ENCODE measurements at regions not wholly inside any gene's neighbourhood (a gene's known extent, or its start where the extent isn't known, plus 50 kb on each side); places are given as distances from the start of the nearest gene placed in this dataset.

GRCh38 chr20:4084096-4084495 lies 64.5 kb upstream of the SMOX start:
- POLR2A ChIA-PET: no interaction called here
- H3K4me3 ChIP-seq (ENCODE audit: low read depth, low read length): no peak overlapping the region
- no peaks in the 10 kb centered on the region for H3K9me3 ChIP-seq (ENCODE audit: control insufficient read depth, insufficient read depth, low read depth, low read length)

DNA sequence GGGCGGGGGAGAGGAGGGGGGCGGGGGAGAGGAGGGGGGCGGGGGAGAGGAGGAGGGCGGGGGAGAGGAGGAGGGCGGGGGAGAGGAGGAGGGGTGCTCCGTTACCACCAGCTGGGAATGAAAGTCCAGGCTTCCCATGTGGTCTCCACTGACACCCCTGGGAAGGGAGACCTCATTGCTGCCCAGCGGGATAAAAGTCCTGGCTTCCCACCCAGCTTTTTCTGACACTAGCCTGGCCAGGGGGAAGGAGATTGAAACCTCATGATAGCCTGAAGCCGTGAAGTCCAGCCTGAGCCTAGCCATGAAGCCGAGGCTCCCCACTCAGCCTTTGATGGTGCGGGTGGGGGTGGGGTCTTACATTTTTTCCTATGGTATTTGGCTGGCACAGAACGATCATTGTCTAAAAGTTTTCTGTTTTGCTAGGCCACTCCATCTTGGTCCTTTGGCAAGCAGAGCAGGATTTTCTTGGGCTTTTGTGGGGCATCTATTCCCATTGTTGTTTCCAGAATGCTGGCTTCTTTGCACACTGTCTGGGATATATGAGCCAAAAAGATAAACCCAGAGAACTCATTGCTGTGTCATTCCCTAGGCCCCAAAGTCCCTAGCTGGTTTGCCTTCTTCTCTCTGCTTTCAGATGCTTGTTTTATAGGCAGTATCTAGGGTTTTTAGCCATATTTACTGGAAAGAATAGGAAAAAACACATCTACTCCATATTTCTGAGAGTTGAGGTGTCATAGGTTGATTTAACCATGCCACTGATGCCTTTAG lies 65.3 kb upstream of the SMOX start:
- H3K4me3 ChIP-seq (ENCODE audit: low read depth, low read length): no peak overlapping the region
- ChIA-PET POLR2A (interaction anchor here (0.6 kb wide), 1 partner anchor 541 kb away, joined by 4 read pairs; no protein-coding TSS in a partner anchor), CTCF (interaction anchor here (0.5 to 4.3 kb wide), 13 partner anchors 9 to 798 kb away, joined by 3 to 65 read pairs (median 4); partner anchors contain the start of gene RNF24)
- H3K4me1 ChIP-seq (ENCODE audit: control insufficient read depth, insufficient read depth, low read length): peaks cover 4% of the 10 kb centered on the region; the same call in 1 of the 2 replicates
- H3K36me3 ChIP-seq (ENCODE audit: control insufficient read depth in 2 of 2, insufficient read depth in 1 of 2, low read length in 2 of 2): no peaks in the 10 kb centered on the region
- no peak overlapping the region for H3K27ac ChIP-seq (ENCODE audit: extremely low read depth, low read depth, low read length)
- no peaks in the 10 kb centered on the region for H3K9me3 ChIP-seq (ENCODE audit: control insufficient read depth, insufficient read depth, low read depth, low read length)
- no peak for TF ChIP-seq ZNF146 (tag by site-specific recombination; IDR thresholded peaks at IDR 0.05)
- TF ChIP-seq GFI1B (tag by site-specific recombination; IDR thresholded peaks at IDR 0.05): no peak
- TF ChIP-seq, protein P1, sequence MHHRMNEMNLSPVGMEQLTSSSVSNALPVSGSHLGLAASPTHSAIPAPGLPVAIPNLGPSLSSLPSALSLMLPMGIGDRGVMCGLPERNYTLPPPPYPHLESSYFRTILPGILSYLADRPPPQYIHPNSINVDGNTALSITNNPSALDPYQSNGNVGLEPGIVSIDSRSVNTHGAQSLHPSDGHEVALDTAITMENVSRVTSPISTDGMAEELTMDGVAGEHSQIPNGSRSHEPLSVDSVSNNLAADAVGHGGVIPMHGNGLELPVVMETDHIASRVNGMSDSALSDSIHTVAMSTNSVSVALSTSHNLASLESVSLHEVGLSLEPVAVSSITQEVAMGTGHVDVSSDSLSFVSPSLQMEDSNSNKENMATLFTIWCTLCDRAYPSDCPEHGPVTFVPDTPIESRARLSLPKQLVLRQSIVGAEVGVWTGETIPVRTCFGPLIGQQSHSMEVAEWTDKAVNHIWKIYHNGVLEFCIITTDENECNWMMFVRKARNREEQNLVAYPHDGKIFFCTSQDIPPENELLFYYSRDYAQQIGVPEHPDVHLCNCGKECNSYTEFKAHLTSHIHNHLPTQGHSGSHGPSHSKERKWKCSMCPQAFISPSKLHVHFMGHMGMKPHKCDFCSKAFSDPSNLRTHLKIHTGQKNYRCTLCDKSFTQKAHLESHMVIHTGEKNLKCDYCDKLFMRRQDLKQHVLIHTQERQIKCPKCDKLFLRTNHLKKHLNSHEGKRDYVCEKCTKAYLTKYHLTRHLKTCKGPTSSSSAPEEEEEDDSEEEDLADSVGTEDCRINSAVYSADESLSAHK (tag by site-specific recombination; IDR thresholded peaks at IDR 0.05): no peak
- TF ChIP-seq ZNF513 (tag by site-specific recombination; IDR thresholded peaks at IDR 0.05): no peak
- TF ChIP-seq ZNF626 (tag by site-specific recombination; IDR thresholded peaks at IDR 0.05): no peak
- no peak for TF ChIP-seq ZNF16 (tag by site-specific recombination; IDR thresholded peaks at IDR 0.05; ENCODE audit: low read depth)
- TF ChIP-seq, protein P2, sequence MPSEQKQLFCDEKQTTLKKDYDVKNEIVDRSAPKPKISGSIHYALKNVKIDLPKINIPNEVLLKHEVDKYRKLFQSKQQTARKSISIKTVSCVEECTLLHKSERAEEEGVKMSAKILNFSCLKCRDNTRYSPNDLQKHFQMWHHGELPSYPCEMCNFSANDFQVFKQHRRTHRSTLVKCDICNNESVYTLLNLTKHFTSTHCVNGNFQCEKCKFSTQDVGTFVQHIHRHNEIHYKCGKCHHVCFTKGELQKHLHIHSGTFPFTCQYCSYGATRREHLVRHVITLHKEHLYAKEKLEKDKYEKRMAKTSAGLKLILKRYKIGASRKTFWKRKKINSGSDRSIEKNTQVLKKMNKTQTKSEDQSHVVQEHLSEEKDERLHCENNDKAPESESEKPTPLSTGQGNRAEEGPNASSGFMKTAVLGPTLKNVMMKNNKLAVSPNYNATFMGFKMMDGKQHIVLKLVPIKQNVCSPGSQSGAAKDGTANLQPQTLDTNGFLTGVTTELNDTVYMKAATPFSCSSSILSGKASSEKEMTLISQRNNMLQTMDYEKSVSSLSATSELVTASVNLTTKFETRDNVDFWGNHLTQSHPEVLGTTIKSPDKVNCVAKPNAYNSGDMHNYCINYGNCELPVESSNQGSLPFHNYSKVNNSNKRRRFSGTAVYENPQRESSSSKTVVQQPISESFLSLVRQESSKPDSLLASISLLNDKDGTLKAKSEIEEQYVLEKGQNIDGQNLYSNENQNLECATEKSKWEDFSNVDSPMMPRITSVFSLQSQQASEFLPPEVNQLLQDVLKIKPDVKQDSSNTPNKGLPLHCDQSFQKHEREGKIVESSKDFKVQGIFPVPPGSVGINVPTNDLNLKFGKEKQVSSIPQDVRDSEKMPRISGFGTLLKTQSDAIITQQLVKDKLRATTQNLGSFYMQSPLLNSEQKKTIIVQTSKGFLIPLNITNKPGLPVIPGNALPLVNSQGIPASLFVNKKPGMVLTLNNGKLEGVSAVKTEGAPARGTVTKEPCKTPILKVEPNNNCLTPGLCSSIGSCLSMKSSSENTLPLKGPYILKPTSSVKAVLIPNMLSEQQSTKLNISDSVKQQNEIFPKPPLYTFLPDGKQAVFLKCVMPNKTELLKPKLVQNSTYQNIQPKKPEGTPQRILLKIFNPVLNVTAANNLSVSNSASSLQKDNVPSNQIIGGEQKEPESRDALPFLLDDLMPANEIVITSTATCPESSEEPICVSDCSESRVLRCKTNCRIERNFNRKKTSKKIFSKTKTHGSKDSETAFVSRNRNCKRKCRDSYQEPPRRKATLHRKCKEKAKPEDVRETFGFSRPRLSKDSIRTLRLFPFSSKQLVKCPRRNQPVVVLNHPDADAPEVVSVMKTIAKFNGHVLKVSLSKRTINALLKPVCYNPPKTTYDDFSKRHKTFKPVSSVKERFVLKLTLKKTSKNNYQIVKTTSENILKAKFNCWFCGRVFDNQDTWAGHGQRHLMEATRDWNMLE (tag by site-specific recombination; conservative IDR thresholded peaks at IDR 0.05; ENCODE audit: low read depth): no peak
- TF ChIP-seq GLI4 (tag by site-specific recombination; IDR thresholded peaks at IDR 0.05): no peak

More at GRCh38 chr20:4084096-4084495, 64.5 kb upstream of the SMOX start:
- H3K27ac ChIP-seq (ENCODE audit: extremely low read depth, low read depth, low read length): no peak overlapping the region
- H3K36me3 ChIP-seq (ENCODE audit: control insufficient read depth in 2 of 2, insufficient read depth in 1 of 2, low read length in 2 of 2): no peaks in the 10 kb centered on the region
- peaks cover 4% of the 10 kb centered on the region; the same call in 1 of the 2 replicates for H3K4me1 ChIP-seq (ENCODE audit: control insufficient read depth, insufficient read depth, low read length)
- CTCF ChIA-PET: interaction anchor here (0.5 to 4.3 kb wide), 19 partner anchors 8 to 368 kb away, joined by 3 to 65 read pairs (median 4); partner anchors contain the start of gene RNF24
- TF ChIP-seq KLF1 (tag by site-specific recombination; IDR thresholded peaks at IDR 0.05) (no peak), ZNF626 (tag by site-specific recombination; IDR thresholded peaks at IDR 0.05) (no peak), ZNF239 (tag by site-specific recombination; IDR thresholded peaks at IDR 0.05) (no peak), ZNF654 (tag by site-specific recombination; IDR thresholded peaks at IDR 0.05; ENCODE audit: low read depth) (no peak), ZNF18 (tag by site-specific recombination; IDR thresholded peaks at IDR 0.05) (no peak), ZNF394 (tag by site-specific recombination; IDR thresholded peaks at IDR 0.05; ENCODE audit: borderline replicate concordance) (no peak), ZNF426 (tag by site-specific recombination; IDR thresholded peaks at IDR 0.05) (no peak), TRIM28 (IDR thresholded peaks at IDR 0.05; ENCODE audit: borderline replicate concordance, low read length) (no peak), ZBTB6 (tag by site-specific recombination; IDR thresholded peaks at IDR 0.05) (no peak), MZF1 (tag by site-specific recombination; IDR thresholded peaks at IDR 0.05; ENCODE audit: borderline replicate concordance) (no peak)
- TF ChIP-seq, protein P1 (tag by site-specific recombination; IDR thresholded peaks at IDR 0.05): no peak

All from HEK293 (cell line).